ENCODE measurements at regions not wholly inside any gene's neighbourhood (a gene's known extent, or its start where the extent isn't known, plus 50 kb on each side); places are given as distances from the start of the nearest gene placed in this dataset.
"Not testable (repeated sequence)": the region's sequence is repeated elsewhere in the genome, so short reads cannot be mapped to it uniquely, and the experiment has no call there.

- FAIRE-seq (no peak), DNase-seq (ENCODE audit: insufficient read length, low spot score) (no peak)
- no peak for TF ChIP-seq POLR2A (IDR thresholded peaks at IDR 0.05; ENCODE audit: low read depth, low read length)
Observed at GRCh38 chr6:47420394-47421371, 56.9 kb upstream of the CD2AP start.

GRCh38 chr6:47423079-47423478 is 54.5 kb upstream of the CD2AP start:
- no peak for DNase-seq (ENCODE audit: insufficient read length, low spot score)
- no peak for FAIRE-seq
- TF ChIP-seq POLR2A (IDR thresholded peaks at IDR 0.05; ENCODE audit: low read depth, low read length): no peak

GRCh38 chr6:47424436-47424836 is 53.2 kb upstream of the CD2AP start:
- no peak for TF ChIP-seq POLR2A (IDR thresholded peaks at IDR 0.05; ENCODE audit: low read depth, low read length)
- FAIRE-seq: no peak

GRCh38 chr6:47425724-47426123 is 51.9 kb upstream of the CD2AP start:
- FAIRE-seq; DNase-seq (ENCODE audit: insufficient read length, low spot score): not testable (repeated sequence)

More at GRCh38 chr6:47424436-47424836, 53.2 kb upstream of the CD2AP start:
- DNase-seq (ENCODE audit: insufficient read length, low spot score): no peak

GRCh38 chr6:47426524-47427302 is 50.9 kb upstream of the CD2AP start:
- DNase-seq (ENCODE audit: insufficient read length, low spot score) (no peak), FAIRE-seq (no peak)
- TF ChIP-seq POLR2A (IDR thresholded peaks at IDR 0.05; ENCODE audit: low read depth, low read length): no peak

GRCh38 chr6:47427680-47428079 is 49.9 kb upstream of the CD2AP start:
- no peak for TF ChIP-seq POLR2A (IDR thresholded peaks at IDR 0.05; ENCODE audit: low read depth, low read length)
- FAIRE-seq (no peak), DNase-seq (ENCODE audit: insufficient read length, low spot score) (no peak)

Measured in H54 (cell line).